Adrenal gland (tissue), 5 donors: ENCODE measurements at regions not wholly inside any gene's neighbourhood (a gene's known extent, or its start where the extent isn't known, plus 50 kb on each side); places are given as distances from the start of the nearest gene placed in this dataset.

Experiments
- POLR2A ChIP-seq, 2 donors: fragments of 450-650 bp; IDR thresholded peaks; one replicate each; pipeline ENCODE4 v1.6.1; 2017; ENCODE audit warnings: antibody characterized with exemption in 2 of 2, mild to moderate bottlenecking in 2 of 2, moderate library complexity in 1 of 2
- TF ChIP-seq, protein P1 (sequence below), 6 experiments: fragments of 450-650 bp in 4 of 6; fragments of 200-600 bp in 2 of 6; sonication (generic) in 1 of 6; IDR thresholded peaks; 1 replicate in 5 of 6; 2 replicates in 1 of 6; pipeline versions ENCODE4 v1.5.1 to v1.8.0; 2016 to 2021; ENCODE audit warnings: antibody characterized with exemption in 6 of 6, mild to moderate bottlenecking in 2 of 6, moderate library complexity in 1 of 6
- donor health status: DM: no; HTN: no; CAD: no.

DNA sequence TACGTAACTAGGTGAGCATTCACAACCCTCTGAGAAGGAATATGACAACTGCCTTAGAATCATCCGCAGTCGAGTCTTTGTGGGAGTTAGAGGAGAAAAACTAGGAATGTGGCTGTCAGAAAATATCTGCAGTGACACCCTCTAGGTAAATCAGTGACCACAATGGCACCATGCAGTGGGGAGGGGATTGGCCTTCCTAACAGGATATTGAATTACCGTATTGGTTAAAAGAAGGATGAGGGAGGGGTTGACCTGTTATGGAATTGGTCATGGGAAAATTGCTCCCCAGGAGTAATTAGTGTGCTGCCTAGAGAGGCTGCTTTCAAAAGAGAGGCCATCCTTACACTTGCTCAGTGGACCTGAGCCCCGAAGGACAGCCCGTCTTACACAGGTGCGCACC, 205.6 kb upstream of the SOX1 start:
- TF ChIP-seq, protein P1, sequence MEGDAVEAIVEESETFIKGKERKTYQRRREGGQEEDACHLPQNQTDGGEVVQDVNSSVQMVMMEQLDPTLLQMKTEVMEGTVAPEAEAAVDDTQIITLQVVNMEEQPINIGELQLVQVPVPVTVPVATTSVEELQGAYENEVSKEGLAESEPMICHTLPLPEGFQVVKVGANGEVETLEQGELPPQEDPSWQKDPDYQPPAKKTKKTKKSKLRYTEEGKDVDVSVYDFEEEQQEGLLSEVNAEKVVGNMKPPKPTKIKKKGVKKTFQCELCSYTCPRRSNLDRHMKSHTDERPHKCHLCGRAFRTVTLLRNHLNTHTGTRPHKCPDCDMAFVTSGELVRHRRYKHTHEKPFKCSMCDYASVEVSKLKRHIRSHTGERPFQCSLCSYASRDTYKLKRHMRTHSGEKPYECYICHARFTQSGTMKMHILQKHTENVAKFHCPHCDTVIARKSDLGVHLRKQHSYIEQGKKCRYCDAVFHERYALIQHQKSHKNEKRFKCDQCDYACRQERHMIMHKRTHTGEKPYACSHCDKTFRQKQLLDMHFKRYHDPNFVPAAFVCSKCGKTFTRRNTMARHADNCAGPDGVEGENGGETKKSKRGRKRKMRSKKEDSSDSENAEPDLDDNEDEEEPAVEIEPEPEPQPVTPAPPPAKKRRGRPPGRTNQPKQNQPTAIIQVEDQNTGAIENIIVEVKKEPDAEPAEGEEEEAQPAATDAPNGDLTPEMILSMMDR (IDR thresholded peaks at IDR 0.05), result no peak
- TF ChIP-seq POLR2A (IDR thresholded peaks at IDR 0.05), result no peak
